Esophagus squamous epithelium (tissue), 5 donors: ENCODE measurements at regions not wholly inside any gene's neighbourhood (a gene's known extent, or its start where the extent isn't known, plus 50 kb on each side); places are given as distances from the start of the nearest gene placed in this dataset.
A peak's percentile ranks its signal among the peaks of the same experiment; 100 is the strongest.

Source experiments
- DNase-seq: peaks from one replicate; lab custom pipeline; 2025; lab: John Stamatoyannopoulos, UW
- H3K27ac ChIP-seq, 4 donors: fragments of 200-600 bp; sonication (generic); one replicate each; pipeline ENCODE4 v1.5.1; 2016 to 2019; ENCODE audit warnings: mild to moderate bottlenecking in 1 of 4
- H3K27me3 ChIP-seq, 4 donors: fragments of 200-600 bp; sonication (generic); 1 replicate in 3 of 4; 2 replicates in 1 of 4; pipeline versions ENCODE4 v1.5.1 to v1.6.0; 2017 to 2021; ENCODE audit warnings: antibody characterized with exemption in 1 of 4
- H3K36me3 ChIP-seq, 3 donors: fragments of 200-600 bp; sonication (generic); one replicate each; pipeline ENCODE4 v1.5.1; 2016 to 2019
- H3K4me1 ChIP-seq, 3 donors: fragments of 200-600 bp; sonication (generic); one replicate each; pipeline ENCODE4 v1.5.1; 2017 to 2019
- H3K4me3 ChIP-seq, 4 donors: fragments of 200-600 bp; sonication (generic); 1 replicate in 3 of 4; 2 replicates in 1 of 4; pipeline ENCODE4 v1.5.1; 2016 to 2019; ENCODE audit warnings: mild to moderate bottlenecking in 2 of 4, moderate library complexity in 1 of 4
- H3K9me3 ChIP-seq, 3 donors: fragments of 200-600 bp; sonication (generic); one replicate each; pipeline ENCODE4 v1.5.1; 2016 to 2019
- POLR2A ChIP-seq, 4 donors: fragments of 450-650 bp; IDR thresholded peaks; one replicate each; pipeline ENCODE4 v1.6.1; 2017; ENCODE audit warnings: antibody characterized with exemption in 4 of 4, mild to moderate bottlenecking in 4 of 4, moderate library complexity in 3 of 4
- WGBS, 2 donors: methylation state at CpG; one replicate each; pipeline ENCODE4 v1.1.5; 2018; 5-methylcytosine and 5-hydroxymethylcytosine counted together
- intact Hi-C: fragments of 100-400 bp; cut with DNase I; formaldehyde crosslinking; loops from one replicate; pipeline ENCODE4 v1.15.0; 2022
- TF ChIP-seq, protein P1 (sequence below), 6 experiments: fragments of 450-650 bp in 4 of 6; fragments of 200-600 bp in 2 of 6; sonication (generic) in 2 of 6; IDR thresholded peaks; one replicate each; pipeline ENCODE4 v1.5.1; 2016 to 2019; ENCODE audit warnings: antibody characterized with exemption in 6 of 6, mild to moderate bottlenecking in 4 of 6, moderate library complexity in 4 of 6
- donor health status: DM: yes; HTN: yes; CAD: no.

DNA sequence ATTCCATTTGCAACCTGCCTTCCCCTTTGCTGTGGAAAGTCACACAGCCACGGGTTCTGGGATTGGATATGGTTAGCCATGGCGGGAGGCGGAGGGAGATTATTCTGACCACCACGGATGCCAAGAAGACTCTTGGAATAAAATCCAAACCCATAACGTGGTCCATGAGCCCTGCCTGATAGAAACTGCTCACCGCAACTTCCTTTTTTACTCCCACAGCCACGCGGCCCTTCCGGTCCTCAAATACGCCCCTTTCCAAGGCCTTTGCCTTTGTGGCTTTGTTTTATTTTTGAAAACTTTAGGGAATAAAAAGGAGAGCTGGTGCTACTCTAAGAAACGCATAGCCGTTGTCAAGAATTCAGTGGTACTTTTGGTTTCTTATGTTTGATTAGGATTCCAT lies 602.5 kb upstream of the CDH4 start:
- H3K9me3 ChIP-seq = peaks cover 0 to 13% (median 6%) of the 10 kb centered on the region in 3 donors
- no peaks in the 10 kb centered on the region for H3K27me3 ChIP-seq
- H3K4me3 ChIP-seq = no peak overlapping the region
- no peaks in the 10 kb centered on the region for H3K4me1 ChIP-seq
- no peak for DNase-seq
- no peaks in the 10 kb centered on the region for H3K36me3 ChIP-seq
- intact Hi-C loops = no loop called here
- H3K27ac ChIP-seq = no peak overlapping the region
- 79 to 85% methylated on average over 11 to 12 of the region's 12 CpGs for WGBS, 2 donors
- no peak for TF ChIP-seq POLR2A (IDR thresholded peaks at IDR 0.05)
- TF ChIP-seq, protein P1, sequence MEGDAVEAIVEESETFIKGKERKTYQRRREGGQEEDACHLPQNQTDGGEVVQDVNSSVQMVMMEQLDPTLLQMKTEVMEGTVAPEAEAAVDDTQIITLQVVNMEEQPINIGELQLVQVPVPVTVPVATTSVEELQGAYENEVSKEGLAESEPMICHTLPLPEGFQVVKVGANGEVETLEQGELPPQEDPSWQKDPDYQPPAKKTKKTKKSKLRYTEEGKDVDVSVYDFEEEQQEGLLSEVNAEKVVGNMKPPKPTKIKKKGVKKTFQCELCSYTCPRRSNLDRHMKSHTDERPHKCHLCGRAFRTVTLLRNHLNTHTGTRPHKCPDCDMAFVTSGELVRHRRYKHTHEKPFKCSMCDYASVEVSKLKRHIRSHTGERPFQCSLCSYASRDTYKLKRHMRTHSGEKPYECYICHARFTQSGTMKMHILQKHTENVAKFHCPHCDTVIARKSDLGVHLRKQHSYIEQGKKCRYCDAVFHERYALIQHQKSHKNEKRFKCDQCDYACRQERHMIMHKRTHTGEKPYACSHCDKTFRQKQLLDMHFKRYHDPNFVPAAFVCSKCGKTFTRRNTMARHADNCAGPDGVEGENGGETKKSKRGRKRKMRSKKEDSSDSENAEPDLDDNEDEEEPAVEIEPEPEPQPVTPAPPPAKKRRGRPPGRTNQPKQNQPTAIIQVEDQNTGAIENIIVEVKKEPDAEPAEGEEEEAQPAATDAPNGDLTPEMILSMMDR (IDR thresholded peaks at IDR 0.05) = no peak

DNA sequence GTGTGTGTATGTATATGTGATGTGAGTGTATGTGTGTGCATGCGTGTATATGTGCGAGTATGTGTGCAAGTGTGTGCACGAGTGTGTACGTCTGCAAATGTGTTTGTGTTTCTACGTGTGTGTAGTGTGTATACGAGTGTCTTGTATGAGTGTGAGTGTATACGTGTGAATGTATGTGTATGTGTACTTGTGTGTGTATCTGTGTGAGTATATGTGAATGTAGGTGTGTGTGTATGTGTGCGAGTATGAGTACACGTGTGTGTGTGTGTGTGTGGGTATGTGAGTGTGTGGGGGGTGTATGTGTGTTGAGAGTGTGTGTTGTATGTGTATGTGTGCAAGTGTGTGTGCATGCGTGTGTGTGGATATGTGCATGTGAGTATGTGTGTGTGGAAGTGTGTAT lies 602.0 kb upstream of the CDH4 start:
- intact Hi-C loops = no loop called here
- no peak overlapping the region for H3K4me3 ChIP-seq
- WGBS, 2 donors = 91 to 93% methylated on average over 10 of the region's 10 CpGs
- no peaks in the 10 kb centered on the region for H3K36me3 ChIP-seq
- no peak overlapping the region for H3K27ac ChIP-seq
- DNase-seq = no peak
- H3K9me3 ChIP-seq = peaks cover 0 to 13% (median 6%) of the 10 kb centered on the region in 3 donors
- TF ChIP-seq POLR2A (IDR thresholded peaks at IDR 0.05) = no peak
- TF ChIP-seq, protein P1 (IDR thresholded peaks at IDR 0.05) = no peak
- H3K27me3 ChIP-seq = no peaks in the 10 kb centered on the region
- H3K4me1 ChIP-seq = no peaks in the 10 kb centered on the region

DNA sequence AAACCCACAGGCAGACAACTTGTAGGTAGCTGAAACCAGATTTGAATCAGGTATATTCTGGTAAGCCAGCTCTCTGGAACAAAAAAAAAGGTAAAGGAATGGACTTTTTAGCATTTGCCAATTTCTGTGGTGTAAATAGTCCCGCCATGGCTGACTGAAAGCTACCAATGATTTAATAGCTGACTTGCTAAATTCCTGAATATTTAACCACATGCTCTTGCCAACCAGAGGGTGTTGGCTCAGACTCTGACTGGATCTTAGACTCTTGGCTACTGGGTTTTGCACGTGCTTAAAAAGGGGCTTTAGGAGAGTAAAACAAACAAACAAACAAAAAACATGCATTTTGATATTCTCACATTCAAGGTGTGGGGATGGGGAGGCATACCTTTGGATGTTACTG lies 600.0 kb upstream of the CDH4 start:
- peaks cover 0 to 6% (median 3%) of the 10 kb centered on the region in 3 donors for H3K9me3 ChIP-seq
- whole genome bisulfite sequencing, 2 donors = 43 to 44% methylated on average over 2 of the region's 2 CpGs
- intact Hi-C loops = no loop called here
- no peak overlapping the region for H3K27ac ChIP-seq
- H3K4me1 ChIP-seq = no peaks in the 10 kb centered on the region
- DNase-seq = no peak
- H3K36me3 ChIP-seq = no peaks in the 10 kb centered on the region
- no peak overlapping the region for H3K4me3 ChIP-seq
- TF ChIP-seq, protein P1 (IDR thresholded peaks at IDR 0.05) = no peak
- no peak for TF ChIP-seq POLR2A (IDR thresholded peaks at IDR 0.05)
- no peaks in the 10 kb centered on the region for H3K27me3 ChIP-seq

DNA sequence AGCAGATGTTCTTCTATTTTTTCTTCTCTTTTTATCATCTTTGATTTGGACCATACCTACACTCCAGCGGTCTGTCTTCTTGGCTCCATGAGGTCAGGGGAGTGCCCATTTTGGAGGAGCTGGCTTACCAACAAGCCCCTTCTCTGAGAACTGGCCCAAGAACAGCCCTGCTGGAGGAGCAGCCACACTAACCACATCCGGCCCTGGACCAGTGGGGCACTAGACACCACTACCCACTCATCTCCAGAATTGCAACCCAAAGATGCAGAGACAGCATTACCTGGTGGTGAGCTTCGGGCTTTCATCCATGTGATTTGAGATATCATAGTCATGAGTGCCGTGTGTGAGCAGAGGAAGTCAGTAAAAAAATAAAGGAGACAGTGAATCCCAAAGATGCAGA lies 599.4 kb upstream of the CDH4 start:
- no peak overlapping the region for H3K27ac ChIP-seq
- H3K4me3 ChIP-seq = no peak overlapping the region
- TF ChIP-seq, protein P1 (IDR thresholded peaks at IDR 0.05) = no peak
- no peak for TF ChIP-seq POLR2A (IDR thresholded peaks at IDR 0.05)
- no peaks in the 10 kb centered on the region for H3K27me3 ChIP-seq
- H3K36me3 ChIP-seq = no peaks in the 10 kb centered on the region
- 62 to 69% methylated on average over 2 to 3 of the region's 4 CpGs for WGBS, 2 donors
- H3K9me3 ChIP-seq = peaks cover 0 to 6% (median 0%) of the 10 kb centered on the region in 3 donors
- intact Hi-C loops = no loop called here
- H3K4me1 ChIP-seq = no peaks in the 10 kb centered on the region
- no peak for DNase-seq

DNA sequence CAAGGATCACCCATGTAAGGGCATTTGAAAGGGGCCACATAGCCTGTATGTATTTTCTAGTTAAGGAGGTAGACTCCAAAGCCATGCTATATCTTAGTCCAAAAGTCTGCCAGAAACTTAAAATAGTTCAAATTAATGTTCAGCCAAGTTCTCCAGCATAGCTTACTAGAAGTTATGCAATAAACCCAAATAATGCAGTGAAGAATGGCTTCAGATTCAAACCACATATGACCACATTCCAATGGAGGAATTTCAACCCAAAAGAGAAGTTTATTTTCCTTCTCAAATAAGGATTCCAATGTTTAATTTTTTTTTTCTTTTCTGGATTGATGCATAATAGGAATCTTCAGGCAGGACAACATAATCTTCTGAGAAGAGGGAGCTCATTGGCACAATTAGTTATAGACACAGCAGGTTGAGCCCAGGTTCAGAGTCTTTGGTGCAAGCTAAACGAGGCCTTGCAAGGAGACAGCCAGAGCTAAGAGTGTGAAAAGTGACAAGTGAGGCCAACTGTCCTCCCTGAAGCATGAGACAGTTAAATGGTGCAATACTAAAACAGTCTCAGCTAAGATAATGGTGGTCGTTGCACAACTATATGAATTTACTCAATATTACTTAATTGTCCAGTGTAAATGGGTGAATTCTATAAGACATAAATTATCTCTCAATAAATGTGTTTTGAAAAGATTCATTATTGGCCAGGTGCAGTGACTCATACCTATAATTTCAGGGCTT lies 598.8 kb upstream of the CDH4 start:
- no peaks in the 10 kb centered on the region for H3K36me3 ChIP-seq
- no peaks in the 10 kb centered on the region for H3K27me3 ChIP-seq
- H3K9me3 ChIP-seq = peaks cover 0 to 6% (median 0%) of the 10 kb centered on the region in 3 donors
- H3K4me1 ChIP-seq = no peaks in the 10 kb centered on the region
- H3K27ac ChIP-seq = peak overlapping the region in 1 of 4 donors; percentile 31
- WGBS, 2 donors = 28 to 34% methylated on average over 2 of the region's 2 CpGs
- intact Hi-C loops = no loop called here
- no peak for DNase-seq
- no peak for TF ChIP-seq POLR2A (IDR thresholded peaks at IDR 0.05)
- TF ChIP-seq, protein P1 (IDR thresholded peaks at IDR 0.05) = no peak
- no peak overlapping the region for H3K4me3 ChIP-seq
